Right lobe of liver (tissue), 6 donors: ENCODE measurements at regions not wholly inside any gene's neighbourhood (a gene's known extent, or its start where the extent isn't known, plus 50 kb on each side); places are given as distances from the start of the nearest gene placed in this dataset.
A peak's percentile ranks its signal among the peaks of the same experiment; 100 is the strongest.

Source experiments
- ATAC-seq, 4 donors: fragments of 200-7000 bp; cut with Tn5 transposase; one replicate each; pipeline ENCODE4 v1.9.1; 2020; ENCODE audit warnings: mild to moderate bottlenecking in 4 of 4, moderate library complexity in 4 of 4
- DNase-seq, 3 donors: peaks; one replicate each; pipeline ENCODE4 v3.0.0-alpha.2; 2020
- H3K27ac ChIP-seq, 3 donors: fragments of 200-600 bp; one replicate each; pipeline ENCODE4 v1.8.0; 2022
- H3K27me3 ChIP-seq, 2 donors: fragments of 200-600 bp; one replicate each; pipeline ENCODE4 v1.8.0; 2022
- H3K36me3 ChIP-seq, 4 donors: fragments of 200-600 bp; sonication (generic) in 1 of 4; one replicate each; pipeline versions ENCODE4 v1.5.1 to v1.8.0; 2017 to 2022; ENCODE audit warnings: control low read depth in 1 of 4
- H3K4me1 ChIP-seq, 4 donors: fragments of 200-600 bp; sonication (generic) in 1 of 4; one replicate each; pipeline versions ENCODE4 v1.5.1 to v1.8.0; 2017 to 2022; ENCODE audit warnings: control low read depth in 1 of 4
- H3K4me3 ChIP-seq, 3 donors: fragments of 200-600 bp; one replicate each; pipeline ENCODE4 v1.8.0; 2022
- H3K9me3 ChIP-seq, 4 donors: fragments of 200-600 bp; sonication (generic) in 1 of 4; one replicate each; pipeline versions ENCODE4 v1.5.1 to v1.8.0; 2017 to 2022; ENCODE audit warnings: control low read depth in 1 of 4
- CTCF ChIP-seq, 4 donors: fragments of 200-600 bp in 3 of 4; fragments of 450-650 bp in 1 of 4; IDR thresholded peaks; one replicate each; pipeline versions ENCODE4 v1.5.1 to v1.8.0; 2016 to 2022; ENCODE audit warnings: antibody characterized with exemption in 4 of 4, mild to moderate bottlenecking in 2 of 4
- POLR2A ChIP-seq: fragments of 450-650 bp; IDR thresholded peaks from one replicate; pipeline ENCODE4 v1.6.1; 2017; ENCODE audit warnings: antibody characterized with exemption, mild to moderate bottlenecking
- WGBS: methylation state at CpG from one replicate; pipeline ENCODE4 v1.1.6; 2018; ENCODE audit warnings: low coverage, low lambda C conversion rate; ENCODE audit not compliant: insufficient coverage; ENCODE audit errors: missing lambda C conversion rate; 5-methylcytosine and 5-hydroxymethylcytosine counted together
- intact Hi-C, 2 donors: fragments of 100-400 bp; cut with DNase I; formaldehyde crosslinking; loops; one replicate each; pipeline versions ENCODE4 v1.11.2 to v1.14.1; 2022
- donor health status: DM: no; HTN: yes; CAD: no.
- donor health status: DM: no; HTN: no; CAD: no.
- donor health status: DM: no; HTN: no; CAD: no.
- donor health status: DM: no; HTN: yes; CAD: no.
- donor health status: DM: no; HTN: yes; CAD: no.

GRCh38 chr12:68446901-68447796, 115.0 kb upstream of the MDM1 start:
- intact Hi-C loops: no loop called here
- H3K36me3 ChIP-seq: no peaks in the 10 kb centered on the region
- H3K27ac ChIP-seq: no peak overlapping the region
- H3K4me3 ChIP-seq: no peak overlapping the region
- no peaks in the 10 kb centered on the region for H3K9me3 ChIP-seq
- 28% methylated on average over 6 of the region's 7 CpGs for WGBS
- no peak for TF ChIP-seq POLR2A
- TF ChIP-seq CTCF (IDR thresholded peaks at IDR 0.05): no peak
- no peak for DNase-seq
- H3K4me1 ChIP-seq: peaks cover 0 to 6% (median 2%) of the 10 kb centered on the region in 4 donors
- no peaks in the 10 kb centered on the region for H3K27me3 ChIP-seq
- peak in 3 of 4 donors; percentile 43 to 63 (median 62) for ATAC-seq

- 38% methylated on average over 2 of the region's 2 CpGs for WGBS
- no peaks in the 10 kb centered on the region for H3K36me3 ChIP-seq
- H3K9me3 ChIP-seq: no peaks in the 10 kb centered on the region
- DNase-seq (no peak), ATAC-seq (peak in 1 of 4 donors; percentile 10)
- no peak overlapping the region for H3K4me3 ChIP-seq
- no peaks in the 10 kb centered on the region for H3K27me3 ChIP-seq
- H3K27ac ChIP-seq: no peak overlapping the region
- TF ChIP-seq CTCF (IDR thresholded peaks at IDR 0.05) (no peak), POLR2A (no peak)
- intact Hi-C loops: no loop called here
- H3K4me1 ChIP-seq: peaks cover 0 to 8% (median 3%) of the 10 kb centered on the region in 4 donors
Measured at GRCh38 chr12:68447797-68448260, 115.7 kb upstream of the MDM1 start.

GRCh38 chr12:68449196-68449595, 117.0 kb upstream of the MDM1 start:
- H3K4me3 ChIP-seq: no peak overlapping the region
- WGBS: 75% methylated on average over 2 of the region's 2 CpGs
- intact Hi-C loops: no loop called here
- no peak for ATAC-seq
- DNase-seq: no peak
- peaks cover 0 to 8% (median 3%) of the 10 kb centered on the region in 4 donors for H3K4me1 ChIP-seq
- H3K9me3 ChIP-seq: no peaks in the 10 kb centered on the region
- no peak for TF ChIP-seq POLR2A
- no peak for TF ChIP-seq CTCF (IDR thresholded peaks at IDR 0.05)
- H3K36me3 ChIP-seq: no peaks in the 10 kb centered on the region
- no peak overlapping the region for H3K27ac ChIP-seq
- H3K27me3 ChIP-seq: no peaks in the 10 kb centered on the region

GRCh38 chr12:68450947-68451260, 118.7 kb upstream of the MDM1 start:
- no peaks in the 10 kb centered on the region for H3K36me3 ChIP-seq
- intact Hi-C loops: no loop called here
- H3K4me3 ChIP-seq: no peak overlapping the region
- peak overlapping the region in 1 of 3 donors; percentile 35 for H3K27ac ChIP-seq
- H3K4me1 ChIP-seq: peaks cover 0 to 8% (median 3%) of the 10 kb centered on the region in 4 donors
- no peaks in the 10 kb centered on the region for H3K27me3 ChIP-seq
- 20% methylated on average over 1 of the region's 3 CpGs for WGBS
- no peaks in the 10 kb centered on the region for H3K9me3 ChIP-seq
- TF ChIP-seq CTCF (IDR thresholded peaks at IDR 0.05): no peak
- TF ChIP-seq POLR2A: no peak
- ATAC-seq (no peak), DNase-seq (no peak)
